ENCODE measurements at regions not wholly inside any gene's neighbourhood (a gene's known extent, or its start where the extent isn't known, plus 50 kb on each side); places are given as distances from the start of the nearest gene placed in this dataset.

GRCh38 chr15:39194106-39194830 is 386.6 kb upstream of the THBS1 start:
- Histone ChIP-seq H3K27ac (ENCODE audit: low read depth, low read length) (peak overlapping the region; percentile 79), H3K4me2 (ENCODE audit: insufficient read depth, low read length) (peak overlapping the region; percentile 2), H4K20me1 (ENCODE audit: insufficient read depth, low read length) (no peaks in the 10 kb centered on the region), H3K79me2 (ENCODE audit: insufficient read depth, low read length) (no peaks in the 10 kb centered on the region), H2AFZ (ENCODE audit: low read length) (no peak overlapping the region), H3K4me1 (ENCODE audit: insufficient read depth, low read length) (peaks cover 62% of the 10 kb centered on the region), H3K4me3 (ENCODE audit: insufficient read depth, low read length) (no peak overlapping the region), H3K9me3 (ENCODE audit: low read depth, low read length) (no peaks in the 10 kb centered on the region), H3K27me3 (ENCODE audit: insufficient read depth, low read length) (no peaks in the 10 kb centered on the region), H3K36me3 (ENCODE audit: insufficient read depth, low read length) (no peaks in the 10 kb centered on the region)
- no peak for TF ChIP-seq CTCF (IDR thresholded peaks at IDR 0.05; ENCODE audit: extremely low read depth, low read depth, low read length)
- DNase-seq (ENCODE audit: insufficient read length, low spot score, missing footprints), result peak; percentile 75

GRCh38 chr15:39195961-39196486 is 384.9 kb upstream of the THBS1 start:
- no peaks in the 10 kb centered on the region for H3K36me3 ChIP-seq (ENCODE audit: insufficient read depth, low read length)
- no peaks in the 10 kb centered on the region for H3K9me3 ChIP-seq (ENCODE audit: low read depth, low read length)
- H3K4me3 ChIP-seq (ENCODE audit: insufficient read depth, low read length), result no peak overlapping the region
- DNase-seq (ENCODE audit: insufficient read length, low spot score, missing footprints), result peak; percentile 72
- no peaks in the 10 kb centered on the region for H3K79me2 ChIP-seq (ENCODE audit: insufficient read depth, low read length)
- no peak for TF ChIP-seq CTCF (IDR thresholded peaks at IDR 0.05; ENCODE audit: extremely low read depth, low read depth, low read length)
- peak overlapping the region; percentile 79 for H3K27ac ChIP-seq (ENCODE audit: low read depth, low read length)
- H3K27me3 ChIP-seq (ENCODE audit: insufficient read depth, low read length), result no peaks in the 10 kb centered on the region
- H3K4me1 ChIP-seq (ENCODE audit: insufficient read depth, low read length), result peaks cover 57% of the 10 kb centered on the region
- no peak overlapping the region for H2AFZ ChIP-seq (ENCODE audit: low read length)
- H4K20me1 ChIP-seq (ENCODE audit: insufficient read depth, low read length), result no peaks in the 10 kb centered on the region
- H3K4me2 ChIP-seq (ENCODE audit: insufficient read depth, low read length), result no peak overlapping the region

- H3K9me3 ChIP-seq (ENCODE audit: low read depth, low read length), result no peaks in the 10 kb centered on the region
- no peak overlapping the region for H3K4me2 ChIP-seq (ENCODE audit: insufficient read depth, low read length)
- TF ChIP-seq CTCF (IDR thresholded peaks at IDR 0.05; ENCODE audit: extremely low read depth, low read depth, low read length), result no peak
- no peaks in the 10 kb centered on the region for H4K20me1 ChIP-seq (ENCODE audit: insufficient read depth, low read length)
- no peaks in the 10 kb centered on the region for H3K27me3 ChIP-seq (ENCODE audit: insufficient read depth, low read length)
- H2AFZ ChIP-seq (ENCODE audit: low read length), result no peak overlapping the region
- peaks cover 52% of the 10 kb centered on the region for H3K4me1 ChIP-seq (ENCODE audit: insufficient read depth, low read length)
- H3K4me3 ChIP-seq (ENCODE audit: insufficient read depth, low read length), result no peak overlapping the region
- no peak for DNase-seq (ENCODE audit: insufficient read length, low spot score, missing footprints)
- no peaks in the 10 kb centered on the region for H3K79me2 ChIP-seq (ENCODE audit: insufficient read depth, low read length)
- H3K36me3 ChIP-seq (ENCODE audit: insufficient read depth, low read length), result no peaks in the 10 kb centered on the region
- H3K27ac ChIP-seq (ENCODE audit: low read depth, low read length), result no peak overlapping the region
These were observed 382.6 kb upstream of the THBS1 start for GRCh38 chr15:39198044-39199000.

- H3K4me1 ChIP-seq (ENCODE audit: insufficient read depth, low read length), result peaks cover 51% of the 10 kb centered on the region
- TF ChIP-seq CTCF (IDR thresholded peaks at IDR 0.05; ENCODE audit: extremely low read depth, low read depth, low read length), result no peak
- H3K27ac ChIP-seq (ENCODE audit: low read depth, low read length), result no peak overlapping the region
- no peak overlapping the region for H3K4me2 ChIP-seq (ENCODE audit: insufficient read depth, low read length)
- no peak overlapping the region for H2AFZ ChIP-seq (ENCODE audit: low read length)
- H3K27me3 ChIP-seq (ENCODE audit: insufficient read depth, low read length), result no peaks in the 10 kb centered on the region
- H3K9me3 ChIP-seq (ENCODE audit: low read depth, low read length), result no peaks in the 10 kb centered on the region
- H4K20me1 ChIP-seq (ENCODE audit: insufficient read depth, low read length), result no peaks in the 10 kb centered on the region
- DNase-seq (ENCODE audit: insufficient read length, low spot score, missing footprints), result no peak
- no peaks in the 10 kb centered on the region for H3K79me2 ChIP-seq (ENCODE audit: insufficient read depth, low read length)
- no peak overlapping the region for H3K4me3 ChIP-seq (ENCODE audit: insufficient read depth, low read length)
- no peaks in the 10 kb centered on the region for H3K36me3 ChIP-seq (ENCODE audit: insufficient read depth, low read length)
These were observed 381.8 kb upstream of the THBS1 start for GRCh38 chr15:39199076-39199475.

Data from osteoblast (primary cell).